ENCODE measurements at regions not wholly inside any gene's neighbourhood (a gene's known extent, or its start where the extent isn't known, plus 50 kb on each side); places are given as distances from the start of the nearest gene placed in this dataset.
A peak's percentile ranks its signal among the peaks of the same experiment; 100 is the strongest.
"Not testable (repeated sequence)": the region's sequence is repeated elsewhere in the genome, so short reads cannot be mapped to it uniquely, and the experiment has no call there.

DNA sequence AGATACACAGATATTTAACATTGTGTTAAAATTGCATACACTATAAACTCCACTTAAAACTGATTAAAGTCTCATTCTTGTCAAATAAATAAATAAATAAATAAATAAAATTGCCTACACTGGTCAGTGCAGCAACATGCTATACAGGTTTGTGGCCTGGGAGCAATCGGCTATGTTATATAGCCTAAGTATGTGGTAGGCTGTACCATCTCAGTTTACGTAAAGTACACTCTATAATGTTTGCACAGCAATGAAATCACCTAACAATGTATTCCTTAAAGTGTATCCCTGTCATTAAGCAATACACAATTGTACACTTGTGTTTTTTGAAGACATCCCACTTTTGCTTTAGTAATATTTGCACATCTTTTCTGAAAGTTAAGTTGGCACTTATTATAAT, 337.7 kb upstream of the SETBP1 start:
- Mint-ChIP-seq H3K4me1 (ENCODE audit: low read depth) (no peaks in the 10 kb centered on the region), H3K36me3 (ENCODE audit: low read depth) (no peaks in the 10 kb centered on the region), H3K27ac (no peak overlapping the region), H3K9me3 (peaks cover 15% of the 10 kb centered on the region), H3K4me3 (no peak overlapping the region), H3K27me3 (no peaks in the 10 kb centered on the region)
- ChIA-PET CTCF (no interaction called here), POLR2A (no interaction called here)
- ATAC-seq (no peak), DNase-seq (no peak)
- intact Hi-C loops (cut with micrococcal nuclease): no loop called here
- TF ChIP-seq, protein P1, sequence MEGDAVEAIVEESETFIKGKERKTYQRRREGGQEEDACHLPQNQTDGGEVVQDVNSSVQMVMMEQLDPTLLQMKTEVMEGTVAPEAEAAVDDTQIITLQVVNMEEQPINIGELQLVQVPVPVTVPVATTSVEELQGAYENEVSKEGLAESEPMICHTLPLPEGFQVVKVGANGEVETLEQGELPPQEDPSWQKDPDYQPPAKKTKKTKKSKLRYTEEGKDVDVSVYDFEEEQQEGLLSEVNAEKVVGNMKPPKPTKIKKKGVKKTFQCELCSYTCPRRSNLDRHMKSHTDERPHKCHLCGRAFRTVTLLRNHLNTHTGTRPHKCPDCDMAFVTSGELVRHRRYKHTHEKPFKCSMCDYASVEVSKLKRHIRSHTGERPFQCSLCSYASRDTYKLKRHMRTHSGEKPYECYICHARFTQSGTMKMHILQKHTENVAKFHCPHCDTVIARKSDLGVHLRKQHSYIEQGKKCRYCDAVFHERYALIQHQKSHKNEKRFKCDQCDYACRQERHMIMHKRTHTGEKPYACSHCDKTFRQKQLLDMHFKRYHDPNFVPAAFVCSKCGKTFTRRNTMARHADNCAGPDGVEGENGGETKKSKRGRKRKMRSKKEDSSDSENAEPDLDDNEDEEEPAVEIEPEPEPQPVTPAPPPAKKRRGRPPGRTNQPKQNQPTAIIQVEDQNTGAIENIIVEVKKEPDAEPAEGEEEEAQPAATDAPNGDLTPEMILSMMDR (IDR thresholded peaks at IDR 0.05): no peak

DNA sequence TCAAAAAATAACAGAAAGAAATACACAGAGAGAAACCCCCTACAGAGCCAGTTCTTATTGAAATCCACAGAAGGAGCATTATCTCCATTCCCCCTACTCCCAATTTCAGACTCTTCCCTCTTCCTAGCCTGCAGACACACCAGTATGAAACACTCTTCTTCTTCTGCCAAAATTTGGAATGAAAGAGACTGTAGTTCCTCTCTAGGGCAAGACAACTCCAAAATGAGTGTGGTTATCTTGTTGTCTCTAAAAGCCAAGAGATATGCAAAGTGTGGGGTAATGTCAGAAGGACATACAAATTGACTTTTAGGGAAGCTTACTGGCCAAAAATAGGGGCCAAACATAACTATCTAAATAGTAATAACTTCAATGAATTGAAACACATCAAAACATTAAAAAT, 337.1 kb upstream of the SETBP1 start:
- peaks cover 9% of the 10 kb centered on the region for H3K9me3 Mint-ChIP-seq
- ChIA-PET POLR2A (no interaction called here), CTCF (no interaction called here)
- H3K27me3 Mint-ChIP-seq: no peaks in the 10 kb centered on the region
- TF ChIP-seq, protein P1 (IDR thresholded peaks at IDR 0.05): no peak
- DNase-seq (no peak), ATAC-seq (no peak)
- intact Hi-C loops (cut with micrococcal nuclease): no loop called here
- H3K36me3 Mint-ChIP-seq (ENCODE audit: low read depth): no peaks in the 10 kb centered on the region
- H3K4me3 Mint-ChIP-seq: no peak overlapping the region
- H3K4me1 Mint-ChIP-seq (ENCODE audit: low read depth): no peaks in the 10 kb centered on the region
- no peak overlapping the region for H3K27ac Mint-ChIP-seq

DNA sequence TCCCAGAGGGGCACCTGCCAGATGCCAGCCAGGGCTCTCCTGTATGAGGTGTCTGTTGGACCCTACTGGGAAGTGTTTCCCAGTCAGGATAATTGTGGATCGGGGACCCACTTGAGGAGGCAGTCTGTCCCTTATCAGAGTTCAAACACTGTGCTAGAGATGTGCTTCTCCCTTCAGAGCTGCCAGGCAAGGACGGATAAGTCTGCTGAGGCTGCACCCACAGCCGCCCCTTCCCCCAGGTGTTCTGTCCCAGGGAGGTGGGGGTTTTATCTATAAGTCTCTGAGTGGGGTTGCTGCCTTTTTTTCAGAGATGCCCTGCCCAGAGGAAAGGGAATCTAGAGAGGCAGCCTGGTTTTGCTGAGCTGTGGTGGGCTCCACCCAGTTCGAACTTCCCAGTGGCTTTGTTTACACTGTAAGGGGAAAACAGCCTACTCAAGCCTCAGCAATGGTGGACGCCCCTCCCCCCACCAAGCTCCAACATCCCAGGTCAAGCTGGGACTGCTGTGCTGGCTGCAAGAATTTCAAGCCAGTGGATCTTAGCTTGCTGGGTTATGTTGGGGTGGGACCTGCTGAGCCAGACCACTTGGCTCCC, 324.0 kb upstream of the SETBP1 start:
- H3K4me3 Mint-ChIP-seq: no peak overlapping the region
- CTCF ChIA-PET: no interaction called here
- no peaks in the 10 kb centered on the region for H3K9me3 Mint-ChIP-seq
- intact Hi-C loops (cut with micrococcal nuclease): no loop called here
- no peaks in the 10 kb centered on the region for H3K4me1 Mint-ChIP-seq (ENCODE audit: low read depth)
- POLR2A ChIA-PET: no interaction called here
- TF ChIP-seq, protein P1 (IDR thresholded peaks at IDR 0.05): no peak
- no peak for DNase-seq
- H3K27ac Mint-ChIP-seq: no peak overlapping the region
- no peaks in the 10 kb centered on the region for H3K36me3 Mint-ChIP-seq (ENCODE audit: low read depth)
- ATAC-seq: no peak
- H3K27me3 Mint-ChIP-seq: no peaks in the 10 kb centered on the region

DNA sequence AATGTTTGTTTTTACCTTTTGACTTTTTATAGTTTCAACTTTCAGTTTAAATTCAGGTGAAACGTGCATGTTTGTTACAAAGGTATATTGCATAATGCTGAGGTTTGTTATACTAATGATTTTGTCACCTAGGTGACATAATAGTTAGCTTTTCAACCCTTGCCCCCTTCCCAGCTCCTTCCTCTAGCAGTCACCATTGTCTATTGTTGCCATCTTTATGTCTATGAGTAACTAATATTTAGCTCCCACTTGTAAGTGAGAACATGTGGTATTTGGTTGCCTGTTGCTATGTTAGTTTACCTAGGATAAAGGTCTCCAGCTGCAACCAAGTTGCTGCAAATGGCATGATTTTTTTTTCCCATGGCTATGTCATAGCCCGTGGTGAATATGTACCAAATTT, 322.3 kb upstream of the SETBP1 start:
- DNase-seq: no peak
- Mint-ChIP-seq H3K27ac (no peak overlapping the region), H3K27me3 (no peaks in the 10 kb centered on the region), H3K4me3 (no peak overlapping the region), H3K9me3 (no peaks in the 10 kb centered on the region), H3K4me1 (ENCODE audit: low read depth) (no peaks in the 10 kb centered on the region), H3K36me3 (ENCODE audit: low read depth) (no peaks in the 10 kb centered on the region)
- POLR2A ChIA-PET: no interaction called here
- ATAC-seq: no peak
- intact Hi-C loops (cut with micrococcal nuclease): no loop called here
- TF ChIP-seq, protein P1 (IDR thresholded peaks at IDR 0.05): no peak
- CTCF ChIA-PET: interaction anchor here (0.6 kb wide), 1 partner anchor 191 kb away, joined by 3 read pairs; no protein-coding TSS in a partner anchor

DNA sequence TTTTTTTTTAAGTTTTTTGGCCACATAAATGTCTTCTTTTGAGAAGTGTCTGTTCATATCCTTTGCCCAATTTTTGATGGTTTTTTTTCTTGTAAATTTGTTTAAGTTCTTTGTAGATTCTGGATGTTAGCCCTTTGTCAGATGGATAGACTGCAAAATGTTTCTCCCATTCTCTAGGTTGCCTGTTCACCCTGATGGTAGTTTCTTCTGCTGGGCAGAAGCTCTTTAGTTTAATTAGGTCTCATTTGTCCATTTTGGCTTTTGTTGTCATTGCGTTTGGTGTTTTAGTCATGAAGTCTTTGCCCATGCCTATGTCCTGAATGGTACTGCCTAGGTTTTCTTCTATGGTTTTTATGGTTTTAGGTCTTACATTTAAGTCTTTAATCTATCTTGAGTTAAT, 320.9 kb upstream of the SETBP1 start:
- DNase-seq; H3K27ac Mint-ChIP-seq; POLR2A ChIA-PET; CTCF ChIA-PET; H3K4me3 Mint-ChIP-seq; intact Hi-C loops (cut with micrococcal nuclease); H3K9me3 Mint-ChIP-seq; ATAC-seq; H3K27me3 Mint-ChIP-seq; H3K4me1 Mint-ChIP-seq (ENCODE audit: low read depth); H3K36me3 Mint-ChIP-seq (ENCODE audit: low read depth): not testable (repeated sequence)

DNA sequence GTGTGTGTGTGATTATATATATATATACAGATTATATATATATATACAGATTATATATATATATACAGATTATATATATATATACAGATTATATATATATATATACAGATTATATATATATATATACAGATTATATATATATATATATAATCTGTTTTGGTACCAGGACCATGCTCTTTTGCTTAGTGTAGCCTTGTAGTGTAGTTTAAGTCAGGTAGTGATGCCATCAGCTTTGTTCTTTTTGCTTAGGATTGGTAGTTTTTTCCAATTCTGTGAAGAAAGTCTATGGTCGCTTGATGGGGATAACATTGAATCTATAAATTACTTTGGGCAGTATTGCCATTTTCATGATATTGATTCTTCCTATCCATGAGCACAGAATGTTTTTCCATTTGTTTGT, 318.5 kb upstream of the SETBP1 start:
- H3K4me3 Mint-ChIP-seq; intact Hi-C loops (cut with micrococcal nuclease); DNase-seq; H3K27ac Mint-ChIP-seq; H3K36me3 Mint-ChIP-seq (ENCODE audit: low read depth); H3K27me3 Mint-ChIP-seq; H3K4me1 Mint-ChIP-seq (ENCODE audit: low read depth); POLR2A ChIA-PET; H3K9me3 Mint-ChIP-seq: not testable (repeated sequence)
- peak; percentile 47 for ATAC-seq
- CTCF ChIA-PET: interaction anchor here (1.2 kb wide), 1 partner anchor 13 kb away, joined by 3 read pairs; no protein-coding TSS in a partner anchor

Measured in activated CD8-positive, alpha-beta T cell treated with anti-CD3 and anti-CD28 coated beads for 36 hours (primary cell).